WTC11 (cell line): ENCODE measurements at regions not wholly inside any gene's neighbourhood (a gene's known extent, or its start where the extent isn't known, plus 50 kb on each side); places are given as distances from the start of the nearest gene placed in this dataset.

Experiments used
- ATAC-seq: fragments of 200-7000 bp; cut with Tn5 transposase; 2 replicates; pipeline ENCODE4 v1.10.0; 2021; ENCODE audit warnings: mild to moderate bottlenecking, moderate library complexity
- CTCF ChIA-PET: fragments of 300-600 bp; sonication (Branson Sonifier 250); formaldehyde crosslinking; loops from one replicate; lab custom pipeline; 2021; ENCODE audit warnings: antibody characterized with exemption; lab: Charles Lee
- POLR2A ChIA-PET: fragments of 350-600 bp; sonication (Branson Sonifier 250); formaldehyde crosslinking; loops from one replicate; lab custom pipeline; 2021; ENCODE audit warnings: antibody characterized with exemption; lab: Charles Lee
- DNase-seq: peaks from one replicate; pipeline ENCODE4 v3.0.0; 2021; ENCODE audit warnings: low spot score
- H3K27ac Mint-ChIP-seq: 2 replicates; pipeline ENCODE4 v1.8.0; 2021; ENCODE audit warnings: mixed read lengths
- H3K27me3 Mint-ChIP-seq: 2 replicates; pipeline ENCODE4 v1.8.0; 2021; ENCODE audit warnings: low read depth, mild to moderate bottlenecking, moderate library complexity, mixed read lengths
- H3K36me3 Mint-ChIP-seq: 2 replicates; pipeline ENCODE4 v1.8.0; 2021; ENCODE audit warnings: mixed read lengths
- H3K4me1 Mint-ChIP-seq: 2 replicates; pipeline ENCODE4 v1.8.0; 2022; ENCODE audit warnings: mixed read lengths
- H3K4me3 Mint-ChIP-seq: 2 replicates; pipeline ENCODE4 v1.8.0; 2021; ENCODE audit warnings: mild to moderate bottlenecking, moderate library complexity, mixed read lengths
- H3K9me3 Mint-ChIP-seq: 2 replicates; pipeline ENCODE4 v1.8.0; 2021; ENCODE audit warnings: mixed read lengths
- AR ChIP-seq: fragments of 250-450 bp; sonication (Bioruptor Pico); IDR thresholded peaks from 2 replicates; pipeline ENCODE4 v1.9.0; 2021; ENCODE audit warnings: mild to moderate bottlenecking
- ATF1 ChIP-seq: sonication (generic); formaldehyde crosslinking; IDR thresholded peaks from 2 replicates; pipeline ENCODE4 v1.8.1; 2023; ENCODE audit warnings: mild to moderate bottlenecking, moderate library complexity, missing genetic modification reagents
- E2F1 ChIP-seq: sonication (generic); formaldehyde crosslinking; IDR thresholded peaks from 2 replicates; pipeline ENCODE4 v1.8.0; 2022; ENCODE audit warnings: mild to moderate bottlenecking, missing genetic modification reagents
- EMX1 ChIP-seq: fragments of 250-450 bp; sonication (Bioruptor Pico); IDR thresholded peaks from 2 replicates; pipeline ENCODE4 v1.8.0; 2021; ENCODE audit warnings: mild to moderate bottlenecking
- FOXJ3 ChIP-seq: sonication (generic); formaldehyde crosslinking; IDR thresholded peaks from 2 replicates; pipeline ENCODE4 v1.9.0; 2021; ENCODE audit warnings: missing genetic modification reagents, mild to moderate bottlenecking, borderline replicate concordance
- IRF2 ChIP-seq: sonication (generic); formaldehyde crosslinking; IDR thresholded peaks from 2 replicates; pipeline ENCODE4 v1.8.0; 2022; ENCODE audit warnings: low read depth, missing genetic modification reagents, borderline replicate concordance
- KAT7 ChIP-seq: sonication (generic); formaldehyde crosslinking; IDR thresholded peaks from 2 replicates; pipeline ENCODE4 v1.8.1; 2023; ENCODE audit warnings: missing genetic modification reagents, mild to moderate bottlenecking, borderline replicate concordance
- MAX ChIP-seq: sonication (generic); formaldehyde crosslinking; IDR thresholded peaks from 2 replicates; pipeline ENCODE4 v1.8.0; 2022; ENCODE audit warnings: mild to moderate bottlenecking, missing genetic modification reagents
- MXD4 ChIP-seq: fragments of 250-450 bp; sonication (Bioruptor Pico); IDR thresholded peaks from 2 replicates; pipeline ENCODE4 v1.8.0; 2021; ENCODE audit warnings: mild to moderate bottlenecking, moderate library complexity, borderline replicate concordance
- NFE2L1 ChIP-seq: sonication (generic); formaldehyde crosslinking; IDR thresholded peaks from 2 replicates; pipeline ENCODE4 v1.8.1; 2023; ENCODE audit warnings: missing genetic modification reagents
- SMAD3 ChIP-seq: sonication (generic); formaldehyde crosslinking; IDR thresholded peaks from 2 replicates; pipeline ENCODE4 v1.8.0; 2022; ENCODE audit warnings: missing genetic modification reagents, mild to moderate bottlenecking, borderline replicate concordance
- USF1 ChIP-seq: sonication (generic); formaldehyde crosslinking; IDR thresholded peaks from 2 replicates; pipeline ENCODE4 v1.8.0; 2022; ENCODE audit warnings: mild to moderate bottlenecking, missing genetic modification reagents
- ZMAT4 ChIP-seq: fragments of 250-450 bp; sonication (Bioruptor Pico); IDR thresholded peaks from 2 replicates; pipeline ENCODE4 v1.9.0; 2021; ENCODE audit warnings: mild to moderate bottlenecking
- ZNF121 ChIP-seq: sonication (generic); formaldehyde crosslinking; IDR thresholded peaks from 2 replicates; pipeline ENCODE4 v1.8.0; 2023; ENCODE audit warnings: missing genetic modification reagents
- ZNF416 ChIP-seq: fragments of 250-450 bp; sonication (Bioruptor Pico); IDR thresholded peaks from 2 replicates; pipeline ENCODE4 v1.9.0; 2021; ENCODE audit warnings: mild to moderate bottlenecking, inconsistent platforms

- ChIA-PET CTCF (no interaction called here), POLR2A (no interaction called here)
- no peaks in the 10 kb centered on the region for H3K9me3 Mint-ChIP-seq
- H3K27me3 Mint-ChIP-seq, result no peaks in the 10 kb centered on the region
- no peak overlapping the region for H3K4me3 Mint-ChIP-seq
- H3K36me3 Mint-ChIP-seq, result no peaks in the 10 kb centered on the region
- TF ChIP-seq USF1 (CRISPR knock-in tag) (no peak), FOXJ3 (CRISPR knock-in tag) (no peak), MAX (no peak)
- TF ChIP-seq, all 79 proteins: peak for 0
- ATAC-seq, result no peak
- no peaks in the 10 kb centered on the region for H3K4me1 Mint-ChIP-seq
- H3K27ac Mint-ChIP-seq, result no peak overlapping the region
- DNase-seq, result no peak
Observed at GRCh38 chr18:10053861-10054260, 140.0 kb downstream of the VAPA start.

- H3K27me3 Mint-ChIP-seq, result no peaks in the 10 kb centered on the region
- ATAC-seq (peak; percentile 32), DNase-seq (no peak)
- no peak overlapping the region for H3K27ac Mint-ChIP-seq
- no peaks in the 10 kb centered on the region for H3K9me3 Mint-ChIP-seq
- H3K4me1 Mint-ChIP-seq, result no peaks in the 10 kb centered on the region
- H3K36me3 Mint-ChIP-seq, result no peaks in the 10 kb centered on the region
- TF ChIP-seq KAT7, result no peak
- no peak for TF ChIP-seq ZNF416 (CRISPR knock-in tag)
- no peak for TF ChIP-seq NFE2L1 (CRISPR knock-in tag)
- TF ChIP-seq MXD4, result no peak
- CTCF ChIA-PET, result no interaction called here
- H3K4me3 Mint-ChIP-seq, result no peak overlapping the region
- POLR2A ChIA-PET, result no interaction called here
Observed at GRCh38 chr18:10054366-10054765, 140.6 kb downstream of the VAPA start.

GRCh38 chr18:10055125-10055750 is 141.4 kb downstream of the VAPA start:
- no peaks in the 10 kb centered on the region for H3K9me3 Mint-ChIP-seq
- H3K36me3 Mint-ChIP-seq, result no peaks in the 10 kb centered on the region
- H3K4me1 Mint-ChIP-seq, result peaks cover 6% of the 10 kb centered on the region
- no peak overlapping the region for H3K4me3 Mint-ChIP-seq
- H3K27me3 Mint-ChIP-seq, result no peaks in the 10 kb centered on the region
- ChIA-PET POLR2A (no interaction called here), CTCF (no interaction called here)
- ATAC-seq, result no peak
- DNase-seq, result no peak
- TF ChIP-seq ZMAT4 (CRISPR knock-in tag) (no peak), MAX (no peak), ATF1 (CRISPR knock-in tag) (no peak), E2F1 (CRISPR knock-in tag) (no peak), IRF2 (CRISPR knock-in tag) (no peak), SMAD3 (CRISPR knock-in tag) (no peak), EMX1 (CRISPR knock-in tag) (no peak), ZNF121 (CRISPR knock-in tag) (no peak), AR (CRISPR knock-in tag) (no peak)
- no peak overlapping the region for H3K27ac Mint-ChIP-seq
